ENCODE measurements at regions not wholly inside any gene's neighbourhood (a gene's known extent, or its start where the extent isn't known, plus 50 kb on each side); places are given as distances from the start of the nearest gene placed in this dataset.
"Not testable (repeated sequence)": the region's sequence is repeated elsewhere in the genome, so short reads cannot be mapped to it uniquely, and the experiment has no call there.

GRCh38 chr2:139622691-139623090, 842.5 kb upstream of the NXPH2 start:
- no peak overlapping the region for H3K27ac ChIP-seq
- no peak for DNase-seq (ENCODE audit: low read depth, low spot score)

- DNase-seq (ENCODE audit: low read depth, low spot score): no peak
- H3K27ac ChIP-seq: no peak overlapping the region
These were observed 837.6 kb upstream of the NXPH2 start for GRCh38 chr2:139617747-139618146.

- no peak overlapping the region for H3K27ac ChIP-seq
- no peak for DNase-seq (ENCODE audit: low read depth, low spot score)
These were observed 833.1 kb upstream of the NXPH2 start for GRCh38 chr2:139613264-139613663.

GRCh38 chr2:139610512-139610911, 830.3 kb upstream of the NXPH2 start:
- DNase-seq (ENCODE audit: low read depth, low spot score): no peak

GRCh38 chr2:139609109-139609508, 828.9 kb upstream of the NXPH2 start:
- DNase-seq (ENCODE audit: low read depth, low spot score): no peak
- H3K27ac ChIP-seq: no peak overlapping the region

More at GRCh38 chr2:139610512-139610911, 830.3 kb upstream of the NXPH2 start:
- H3K27ac ChIP-seq: no peak overlapping the region

GRCh38 chr2:139605668-139606067, 825.5 kb upstream of the NXPH2 start:
- H3K27ac ChIP-seq: no peak overlapping the region

GRCh38 chr2:139600166-139600565, 820.0 kb upstream of the NXPH2 start:
- DNase-seq (ENCODE audit: low read depth, low spot score): no peak
- H3K27ac ChIP-seq: no peak overlapping the region

More at GRCh38 chr2:139605668-139606067, 825.5 kb upstream of the NXPH2 start:
- DNase-seq (ENCODE audit: low read depth, low spot score): no peak

GRCh38 chr2:139585101-139585500, 804.9 kb upstream of the NXPH2 start:
- no peak overlapping the region for H3K27ac ChIP-seq
- no peak for DNase-seq (ENCODE audit: low read depth, low spot score)

GRCh38 chr2:139574371-139574770, 794.2 kb upstream of the NXPH2 start:
- DNase-seq (ENCODE audit: low read depth, low spot score): no peak
- no peak overlapping the region for H3K27ac ChIP-seq

GRCh38 chr2:139556789-139557188, 776.6 kb upstream of the NXPH2 start:
- no peak overlapping the region for H3K27ac ChIP-seq
- DNase-seq (ENCODE audit: low read depth, low spot score): no peak

GRCh38 chr2:139550873-139551272, 770.7 kb upstream of the NXPH2 start:
- no peak for DNase-seq (ENCODE audit: low read depth, low spot score)
- H3K27ac ChIP-seq: no peak overlapping the region

GRCh38 chr2:139550341-139550740, 770.2 kb upstream of the NXPH2 start:
- H3K27ac ChIP-seq: no peak overlapping the region

GRCh38 chr2:139544186-139544851, 764.1 kb upstream of the NXPH2 start:
- H3K27ac ChIP-seq: no peak overlapping the region
- no peak for DNase-seq (ENCODE audit: low read depth, low spot score)

More at GRCh38 chr2:139550341-139550740, 770.2 kb upstream of the NXPH2 start:
- no peak for DNase-seq (ENCODE audit: low read depth, low spot score)

- not testable (repeated sequence) for DNase-seq (ENCODE audit: low read depth, low spot score); H3K27ac ChIP-seq
These were observed 758.3 kb upstream of the NXPH2 start for GRCh38 chr2:139538332-139539020.

GRCh38 chr2:139529080-139529479, 748.9 kb upstream of the NXPH2 start:
- H3K27ac ChIP-seq: no peak overlapping the region
- no peak for DNase-seq (ENCODE audit: low read depth, low spot score)

GRCh38 chr2:139526781-139527180, 746.6 kb upstream of the NXPH2 start:
- DNase-seq (ENCODE audit: low read depth, low spot score): no peak
- no peak overlapping the region for H3K27ac ChIP-seq

- no peak for DNase-seq (ENCODE audit: low read depth, low spot score)
- H3K27ac ChIP-seq: no peak overlapping the region
These were observed 738.1 kb upstream of the NXPH2 start for GRCh38 chr2:139518321-139518720.

GRCh38 chr2:139514951-139515350, 734.8 kb upstream of the NXPH2 start:
- no peak for DNase-seq (ENCODE audit: low read depth, low spot score)
- no peak overlapping the region for H3K27ac ChIP-seq

- no peak for DNase-seq (ENCODE audit: low read depth, low spot score)
These were observed 715.7 kb upstream of the NXPH2 start for GRCh38 chr2:139495851-139496250.

GRCh38 chr2:139492131-139492680, 712.0 kb upstream of the NXPH2 start:
- H3K27ac ChIP-seq: no peak overlapping the region

More at GRCh38 chr2:139495851-139496250, 715.7 kb upstream of the NXPH2 start:
- no peak overlapping the region for H3K27ac ChIP-seq

GRCh38 chr2:139480161-139480650, 700.0 kb upstream of the NXPH2 start:
- no peak for DNase-seq (ENCODE audit: low read depth, low spot score)
- no peak overlapping the region for H3K27ac ChIP-seq

More at GRCh38 chr2:139492131-139492680, 712.0 kb upstream of the NXPH2 start:
- DNase-seq (ENCODE audit: low read depth, low spot score): no peak
